ENCODE measurements at regions not wholly inside any gene's neighbourhood (a gene's known extent, or its start where the extent isn't known, plus 50 kb on each side); places are given as distances from the start of the nearest gene placed in this dataset.
"Not testable (repeated sequence)": the region's sequence is repeated elsewhere in the genome, so short reads cannot be mapped to it uniquely, and the experiment has no call there.

DNA sequence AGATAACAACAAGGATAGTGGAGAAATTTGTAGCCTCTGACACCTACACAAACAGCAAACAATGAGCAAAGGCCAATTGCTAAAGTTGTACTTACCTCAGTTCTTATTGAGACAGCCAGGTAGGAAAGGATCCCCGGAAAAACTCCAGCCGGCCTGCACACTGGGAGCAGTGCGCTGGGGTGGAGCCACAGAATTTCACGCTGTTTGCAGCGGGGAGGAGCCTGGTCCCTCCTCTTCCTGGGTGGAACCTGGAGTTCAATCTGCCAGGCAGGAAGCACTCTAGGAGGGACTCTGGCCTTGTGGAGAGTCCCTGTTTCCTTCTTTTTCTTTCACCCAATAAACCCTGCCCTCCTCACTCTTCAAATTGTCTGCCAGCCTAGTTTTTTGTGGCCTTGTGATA, 382.6 kb upstream of the TGIF2LX start:
- not testable (repeated sequence) for DNase-seq (ENCODE audit: low read depth); H3K4me3 ChIP-seq (ENCODE audit: low read length)

DNA sequence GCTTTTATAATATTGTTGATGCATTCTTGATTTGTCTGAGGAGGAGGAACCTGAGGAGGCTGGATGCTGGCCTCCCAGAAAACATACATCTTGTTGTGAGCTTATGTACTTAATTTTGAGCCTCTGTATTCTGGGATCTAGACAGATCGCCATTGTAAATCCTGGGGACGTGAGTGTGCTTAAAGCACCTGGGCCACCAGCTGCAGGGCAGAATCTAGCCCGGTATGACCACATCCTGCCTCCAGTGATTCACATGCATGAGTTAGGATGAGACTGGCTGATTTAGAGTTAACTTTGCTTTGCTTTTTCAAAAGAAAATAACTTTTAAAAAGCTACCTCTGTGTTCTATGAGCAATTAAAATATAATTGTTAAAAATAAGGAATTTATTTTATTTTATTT, 364.6 kb upstream of the TGIF2LX start:
- H3K4me3 ChIP-seq (ENCODE audit: low read length); DNase-seq (ENCODE audit: low read depth): not testable (repeated sequence)

DNA sequence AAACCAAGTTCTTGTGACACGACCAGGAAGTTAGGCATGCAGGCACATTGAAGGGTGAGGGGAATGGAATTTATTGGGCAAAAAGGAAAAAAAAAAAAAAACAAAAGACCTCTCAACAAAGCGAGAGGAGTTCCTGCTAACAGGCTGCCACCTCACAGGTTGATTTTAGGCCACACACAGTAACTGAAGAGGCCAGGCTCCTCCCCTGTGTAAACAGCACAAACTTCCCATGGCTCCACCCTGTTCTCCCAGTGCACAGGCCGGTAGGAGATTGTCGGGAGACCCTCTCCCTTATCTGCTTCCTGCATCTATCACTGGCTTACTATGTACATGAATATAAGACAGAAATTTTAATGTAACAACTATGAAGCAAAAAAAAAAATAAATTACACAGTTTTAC, 359.6 kb upstream of the TGIF2LX start:
- not testable (repeated sequence) for DNase-seq (ENCODE audit: low read depth); H3K4me3 ChIP-seq (ENCODE audit: low read length)

DNA sequence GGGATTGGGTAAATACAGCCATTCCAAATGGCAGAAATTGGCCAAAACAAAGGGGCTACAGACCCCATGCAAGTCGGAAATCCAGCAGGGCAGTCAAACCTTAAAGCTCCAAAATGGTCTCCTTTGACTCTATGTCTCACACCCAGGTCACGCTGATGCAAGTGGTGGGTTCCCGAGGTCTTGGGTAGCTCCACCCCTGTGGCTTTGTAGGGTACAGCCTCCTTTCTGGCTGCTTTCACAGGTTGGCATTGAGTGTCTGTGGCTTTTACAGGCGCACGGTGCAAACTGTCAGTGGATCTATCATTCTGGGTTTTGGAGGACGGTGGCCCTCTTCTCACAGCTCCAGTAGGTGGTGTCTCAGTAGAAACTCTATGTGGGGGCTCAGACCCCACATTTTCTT, 358.6 kb upstream of the TGIF2LX start:
- H3K4me3 ChIP-seq (ENCODE audit: low read length); DNase-seq (ENCODE audit: low read depth): not testable (repeated sequence)

DNA sequence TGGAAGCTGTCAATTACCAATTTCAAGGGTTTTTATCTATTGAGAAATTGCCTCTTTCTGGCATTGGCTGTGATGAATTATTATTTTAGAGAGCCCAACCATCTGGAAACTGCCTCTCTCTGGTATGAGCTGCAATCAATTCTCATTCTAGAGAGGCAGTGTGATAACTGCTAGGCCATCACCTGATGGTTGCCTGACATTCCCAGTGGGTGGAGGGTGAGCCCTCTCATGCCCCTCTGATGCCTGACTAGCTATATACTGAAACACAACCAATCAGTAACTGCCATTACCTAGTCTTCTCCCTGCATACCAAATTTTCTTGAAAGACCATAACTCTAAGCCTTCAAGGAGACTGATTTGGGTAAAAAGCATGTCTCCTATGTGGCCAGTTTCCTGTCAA, 353.9 kb upstream of the TGIF2LX start:
- DNase-seq (ENCODE audit: low read depth); H3K4me3 ChIP-seq (ENCODE audit: low read length): not testable (repeated sequence)

DNA sequence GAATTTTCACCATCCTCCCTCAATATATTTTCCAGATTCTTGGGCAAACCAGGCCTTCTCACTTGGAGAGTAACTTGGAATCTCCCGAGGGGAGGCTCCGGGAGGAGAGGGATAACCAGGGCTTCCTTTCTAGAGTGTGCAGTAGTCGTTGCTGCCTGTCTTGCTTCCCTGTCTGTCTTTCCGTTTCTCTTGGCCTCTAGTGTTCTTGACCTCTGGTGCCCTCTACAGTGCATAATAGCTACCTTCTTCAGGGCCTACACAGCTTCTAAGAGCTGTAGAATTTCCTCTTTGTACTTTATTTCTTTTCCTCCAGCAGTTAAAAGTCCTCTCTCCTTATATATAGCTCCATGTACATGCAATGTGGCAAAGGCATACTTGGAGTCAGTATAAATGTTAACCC, 339.8 kb upstream of the TGIF2LX start:
- DNase-seq (ENCODE audit: low read depth); H3K4me3 ChIP-seq (ENCODE audit: low read length): not testable (repeated sequence)

DNA sequence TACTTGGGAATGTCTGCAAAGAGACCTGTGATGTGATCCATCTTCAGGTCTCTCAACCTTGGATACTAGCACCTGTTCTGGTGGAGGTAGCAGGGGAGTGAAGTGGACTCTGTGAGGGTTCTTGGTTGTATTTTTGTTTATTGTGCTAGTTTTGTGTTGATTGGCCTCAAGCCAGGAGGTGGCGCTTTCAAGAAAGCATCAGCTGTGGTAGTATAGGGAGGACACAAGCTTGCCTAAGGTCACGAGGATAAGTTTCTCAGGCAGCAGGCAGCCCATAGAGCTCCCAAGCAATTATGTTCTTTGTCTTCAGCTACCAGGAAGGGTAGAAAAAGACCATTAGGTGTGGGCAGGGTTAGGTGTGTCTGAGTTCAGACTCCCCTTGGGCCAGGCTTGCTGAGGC, 289.9 kb upstream of the TGIF2LX start:
- not testable (repeated sequence) for DNase-seq (ENCODE audit: low read depth); H3K4me3 ChIP-seq (ENCODE audit: low read length)

DNA sequence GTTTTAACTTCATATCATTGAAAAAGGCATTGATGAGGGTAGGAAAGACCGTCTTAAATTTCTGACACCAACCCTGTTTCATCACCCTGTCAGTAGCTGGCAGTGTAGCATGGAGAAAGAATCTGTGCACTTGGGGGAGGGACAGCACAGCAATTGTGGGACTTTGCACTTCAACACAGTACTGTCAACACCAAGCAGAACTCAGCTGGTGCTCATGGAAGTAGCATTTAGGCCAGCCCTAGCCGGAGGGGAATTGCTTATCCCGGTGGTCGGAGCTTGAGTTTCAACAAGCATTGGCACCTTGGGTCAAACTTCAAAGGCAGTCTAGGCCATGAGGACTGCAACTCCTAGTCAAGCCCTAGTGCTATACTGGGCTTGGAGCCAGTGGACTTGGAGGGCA, 285.8 kb upstream of the TGIF2LX start:
- not testable (repeated sequence) for DNase-seq (ENCODE audit: low read depth); H3K4me3 ChIP-seq (ENCODE audit: low read length)

DNA sequence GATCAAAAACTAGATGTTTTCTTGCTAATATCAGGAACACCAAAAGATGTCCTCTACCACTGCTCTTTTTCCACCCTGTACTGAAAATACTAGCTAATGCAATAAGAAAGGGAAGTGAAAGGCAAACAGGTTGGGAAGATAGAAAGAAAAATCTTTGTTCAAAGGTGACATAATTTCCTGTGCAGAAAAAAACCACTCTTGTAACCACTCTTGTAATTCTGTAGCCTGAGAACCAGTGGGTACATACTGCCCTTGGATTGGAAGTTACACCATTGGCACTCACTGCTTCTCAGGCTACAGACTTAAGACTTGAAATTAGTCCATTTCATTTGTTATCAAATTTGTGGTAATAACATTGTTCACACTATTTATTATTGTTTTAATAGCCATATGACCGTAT, 263.0 kb upstream of the TGIF2LX start:
- not testable (repeated sequence) for DNase-seq (ENCODE audit: low read depth); H3K4me3 ChIP-seq (ENCODE audit: low read length)

DNA sequence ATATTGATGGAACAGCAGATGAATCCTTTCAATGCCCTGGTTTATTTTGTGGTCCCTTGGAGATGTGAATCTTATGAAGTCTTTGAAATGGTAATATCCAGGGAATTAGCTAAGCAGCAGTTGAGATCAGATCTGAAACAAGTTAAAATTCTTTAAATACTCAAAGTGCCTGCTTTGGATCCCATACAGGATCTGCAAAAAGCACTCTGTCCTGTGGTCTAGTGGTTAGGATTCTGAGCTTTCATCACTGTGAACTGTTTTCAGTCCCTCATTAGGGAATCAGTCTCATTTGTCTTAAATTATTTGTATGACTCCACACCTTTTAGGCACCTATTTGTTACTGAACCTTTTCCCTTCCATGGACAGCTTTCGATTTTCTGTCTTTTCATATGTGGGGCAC, 215.2 kb upstream of the TGIF2LX start:
- not testable (repeated sequence) for DNase-seq (ENCODE audit: low read depth); H3K4me3 ChIP-seq (ENCODE audit: low read length)

DNA sequence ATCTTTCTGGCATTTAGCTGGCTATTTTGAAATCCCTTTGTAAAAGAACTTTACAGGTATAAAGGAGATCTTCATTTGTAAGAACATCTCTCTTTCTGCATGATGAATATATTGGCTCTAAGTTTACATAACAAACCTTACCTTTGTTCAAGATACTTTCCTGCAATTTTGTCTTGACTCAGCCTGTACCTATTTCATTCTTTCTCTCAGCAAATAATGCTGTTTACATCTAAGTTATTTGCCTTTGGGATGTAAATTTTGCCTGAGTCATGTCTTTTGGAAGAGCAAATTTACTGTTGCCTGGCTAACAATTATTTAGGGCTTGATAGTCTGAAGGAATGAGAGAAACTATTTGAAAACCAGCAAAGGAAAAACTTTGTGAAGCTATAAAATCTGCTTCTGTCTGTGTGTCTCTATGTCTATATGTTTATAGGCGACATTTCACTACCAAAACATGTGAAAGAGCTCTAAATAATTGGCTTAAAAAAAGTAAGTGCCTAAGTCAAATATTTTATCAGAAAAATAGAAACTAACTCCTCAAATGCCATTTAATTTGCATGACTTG, 214.3 kb upstream of the TGIF2LX start:
- not testable (repeated sequence) for H3K4me3 ChIP-seq (ENCODE audit: low read length); DNase-seq (ENCODE audit: low read depth)

DNA sequence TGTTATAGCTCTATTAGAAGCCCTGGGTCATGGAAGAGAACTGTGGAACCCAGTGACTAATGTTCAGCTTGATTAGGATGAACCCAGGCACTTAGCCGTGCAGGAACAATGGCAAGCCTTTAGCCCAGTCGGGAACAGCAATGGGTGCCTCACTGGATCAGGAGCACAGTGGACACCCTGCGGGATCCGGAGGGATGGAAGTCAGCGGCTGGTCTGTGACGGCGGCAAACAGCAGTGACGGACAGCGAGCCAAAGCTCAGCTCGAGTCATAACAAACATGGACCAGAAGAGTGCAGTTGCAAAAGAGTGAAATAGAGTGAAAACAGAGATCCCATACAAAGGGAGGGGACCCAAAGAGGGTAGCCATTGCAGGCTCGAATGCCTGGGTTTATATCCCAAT, 187.3 kb upstream of the TGIF2LX start:
- not testable (repeated sequence) for H3K4me3 ChIP-seq (ENCODE audit: low read length); DNase-seq (ENCODE audit: low read depth)

DNA sequence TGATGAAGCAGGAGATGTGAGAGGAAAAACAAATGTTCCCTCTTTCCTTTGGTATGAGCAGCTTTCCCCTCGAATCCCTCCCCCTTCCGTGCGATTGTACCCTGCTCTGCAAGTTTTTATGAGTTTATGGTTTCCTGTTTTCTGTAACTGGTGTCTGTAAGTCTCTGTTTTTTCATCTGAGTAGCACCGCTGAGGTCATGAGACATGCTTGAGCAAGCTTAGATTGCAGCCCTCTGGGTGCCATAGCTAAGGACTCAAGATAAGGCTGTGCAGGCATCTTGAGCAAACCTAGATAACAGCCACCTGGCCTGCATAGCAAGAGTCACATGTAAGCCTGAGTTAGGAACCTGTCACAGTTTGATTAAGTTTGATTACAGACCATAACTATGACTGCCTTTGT, 165.2 kb upstream of the TGIF2LX start:
- not testable (repeated sequence) for DNase-seq (ENCODE audit: low read depth); H3K4me3 ChIP-seq (ENCODE audit: low read length)

DNA sequence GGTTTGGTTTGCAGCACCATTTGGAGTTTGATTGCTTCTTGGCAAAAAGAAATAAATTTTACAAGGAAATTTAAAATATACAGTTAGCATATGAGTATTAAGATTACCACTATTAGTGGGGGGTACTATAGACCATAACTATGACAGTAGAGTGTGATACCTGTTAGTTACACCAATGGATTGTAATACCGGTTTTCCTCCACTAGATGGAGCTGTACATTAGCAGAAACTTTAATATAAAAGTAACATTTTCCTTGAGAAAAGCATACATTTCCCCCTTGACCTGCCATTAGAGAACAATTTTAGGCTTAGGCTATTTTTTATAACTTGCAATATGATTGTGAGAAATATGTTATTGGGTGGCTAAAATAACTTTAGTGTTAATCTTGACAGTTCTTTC, 163.9 kb upstream of the TGIF2LX start:
- TF ChIP-seq, protein P1, sequence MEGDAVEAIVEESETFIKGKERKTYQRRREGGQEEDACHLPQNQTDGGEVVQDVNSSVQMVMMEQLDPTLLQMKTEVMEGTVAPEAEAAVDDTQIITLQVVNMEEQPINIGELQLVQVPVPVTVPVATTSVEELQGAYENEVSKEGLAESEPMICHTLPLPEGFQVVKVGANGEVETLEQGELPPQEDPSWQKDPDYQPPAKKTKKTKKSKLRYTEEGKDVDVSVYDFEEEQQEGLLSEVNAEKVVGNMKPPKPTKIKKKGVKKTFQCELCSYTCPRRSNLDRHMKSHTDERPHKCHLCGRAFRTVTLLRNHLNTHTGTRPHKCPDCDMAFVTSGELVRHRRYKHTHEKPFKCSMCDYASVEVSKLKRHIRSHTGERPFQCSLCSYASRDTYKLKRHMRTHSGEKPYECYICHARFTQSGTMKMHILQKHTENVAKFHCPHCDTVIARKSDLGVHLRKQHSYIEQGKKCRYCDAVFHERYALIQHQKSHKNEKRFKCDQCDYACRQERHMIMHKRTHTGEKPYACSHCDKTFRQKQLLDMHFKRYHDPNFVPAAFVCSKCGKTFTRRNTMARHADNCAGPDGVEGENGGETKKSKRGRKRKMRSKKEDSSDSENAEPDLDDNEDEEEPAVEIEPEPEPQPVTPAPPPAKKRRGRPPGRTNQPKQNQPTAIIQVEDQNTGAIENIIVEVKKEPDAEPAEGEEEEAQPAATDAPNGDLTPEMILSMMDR (conservative IDR thresholded peaks at IDR 0.05; ENCODE audit: low read length): peak; percentile 42
- DNase-seq (ENCODE audit: low read depth): peak; percentile 0
- not testable (repeated sequence) for H3K4me3 ChIP-seq (ENCODE audit: low read length)

DNA sequence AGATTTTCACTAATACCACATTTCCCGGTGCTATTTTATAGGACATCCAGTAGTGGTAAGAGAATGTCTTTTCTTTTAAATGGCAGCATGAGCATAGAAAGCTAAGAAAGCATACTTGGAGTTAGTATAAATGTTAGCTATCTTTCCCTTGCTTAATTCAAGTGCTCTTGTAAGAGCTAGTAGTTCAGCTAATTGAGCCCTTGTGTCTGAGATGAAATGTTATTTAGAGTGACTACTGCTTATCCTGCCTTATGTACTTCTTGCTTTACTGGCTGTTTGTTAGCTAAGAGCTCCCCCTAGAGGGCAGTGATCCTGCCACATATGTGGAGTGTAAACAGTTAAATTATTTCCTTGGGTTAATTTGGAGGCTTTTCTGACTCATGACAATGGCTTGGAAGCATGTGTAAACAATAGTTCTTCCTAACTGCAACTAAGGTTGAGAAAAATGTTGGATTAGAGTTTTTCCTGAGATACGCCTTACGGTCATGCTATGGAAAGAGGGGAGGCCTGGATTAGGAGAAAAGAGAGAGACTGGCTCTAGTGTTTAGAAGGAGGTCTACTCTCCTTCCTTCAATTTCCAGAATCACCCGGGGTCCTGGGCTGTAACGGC, 162.5 kb upstream of the TGIF2LX start:
- not testable (repeated sequence) for DNase-seq (ENCODE audit: low read depth); H3K4me3 ChIP-seq (ENCODE audit: low read length)

DNA sequence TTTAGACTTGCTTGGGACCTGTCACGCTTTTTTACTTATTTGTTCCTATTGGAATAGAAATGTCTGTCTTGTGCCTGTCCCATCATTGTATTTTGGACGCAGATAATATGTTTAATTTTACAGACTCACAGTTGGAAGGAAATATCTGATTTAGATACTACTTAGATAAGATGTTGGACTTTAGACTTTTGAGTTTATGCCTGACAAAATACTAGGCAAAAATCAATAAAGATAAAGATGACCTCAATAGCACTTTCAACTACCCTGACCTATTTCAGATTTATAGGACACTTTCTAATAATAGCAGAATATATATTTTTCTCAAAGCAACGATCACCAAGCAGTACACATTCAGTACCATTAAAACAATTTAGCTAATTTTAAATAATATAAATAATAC, 150.1 kb upstream of the TGIF2LX start:
- H3K4me3 ChIP-seq (ENCODE audit: low read length); DNase-seq (ENCODE audit: low read depth): not testable (repeated sequence)

DNA sequence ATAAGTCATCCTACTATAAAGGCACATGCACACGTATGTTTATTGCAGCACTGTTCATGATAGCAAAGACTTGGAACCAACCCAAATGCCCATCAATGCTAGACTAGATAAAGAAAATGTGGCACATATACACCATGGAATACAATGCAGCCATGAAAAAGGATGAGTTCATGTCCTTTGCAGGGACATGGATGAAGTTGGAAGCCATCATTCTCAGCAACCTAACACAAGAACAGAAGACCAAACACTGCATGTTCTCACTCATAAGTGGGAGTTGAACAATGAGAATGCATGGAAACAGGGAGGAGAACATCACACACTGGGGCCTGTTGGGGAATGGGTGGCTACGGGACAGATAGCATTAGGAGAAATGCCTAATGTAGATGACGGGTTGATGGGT, 110.3 kb upstream of the TGIF2LX start:
- not testable (repeated sequence) for H3K4me3 ChIP-seq (ENCODE audit: low read length); DNase-seq (ENCODE audit: low read depth)

DNA sequence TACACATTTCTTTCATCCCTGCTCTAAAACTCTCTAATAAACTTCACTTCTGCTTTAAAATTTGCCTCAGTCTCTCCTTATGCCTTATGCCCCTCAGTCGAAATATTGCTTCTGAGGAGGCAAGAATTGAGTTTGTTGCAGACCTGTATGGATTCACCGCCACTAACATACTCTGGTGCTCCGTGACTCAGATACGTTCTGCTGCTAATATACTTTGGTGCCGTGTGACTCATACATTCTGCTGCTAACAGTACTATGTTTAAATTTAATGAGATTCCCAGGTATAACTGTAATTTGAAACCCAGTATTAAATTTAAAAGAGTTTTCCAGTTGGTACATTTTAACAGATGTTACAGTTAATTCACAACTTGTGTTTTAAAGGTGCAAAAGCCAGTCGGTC, 82.0 kb upstream of the TGIF2LX start:
- H3K4me3 ChIP-seq (ENCODE audit: low read length); DNase-seq (ENCODE audit: low read depth): not testable (repeated sequence)

DNA sequence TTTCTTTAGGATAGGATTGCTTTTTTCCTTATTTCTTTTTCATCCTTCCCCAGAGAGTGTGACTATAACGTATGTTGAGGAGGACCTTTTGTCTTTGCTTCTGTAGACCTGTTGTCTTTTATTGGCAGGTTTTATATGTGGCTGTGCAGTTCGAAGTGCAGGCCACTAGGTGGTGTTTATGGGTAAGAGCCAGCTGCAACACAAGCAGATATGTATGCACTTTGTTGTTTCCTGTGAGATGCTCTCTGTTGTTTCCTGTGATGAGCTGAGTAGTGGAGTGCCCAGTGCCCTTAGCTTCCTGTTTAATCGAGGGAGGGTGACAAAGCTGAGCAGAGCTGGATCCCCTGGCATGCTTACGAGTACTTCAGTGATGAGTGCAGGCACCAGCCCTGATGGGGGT, 50.0 kb upstream of the TGIF2LX start:
- DNase-seq (ENCODE audit: low read depth): peak; percentile 0
- not testable (repeated sequence) for H3K4me3 ChIP-seq (ENCODE audit: low read length)
